OCI-LY7 (cell line): ENCODE measurements at regions not wholly inside any gene's neighbourhood (a gene's known extent, or its start where the extent isn't known, plus 50 kb on each side); places are given as distances from the start of the nearest gene placed in this dataset.

Experiments
- BruUV-seq: library from RNA; stranded (reverse); fragments of 400-500 nt; replicated peaks from 2 replicates; lab custom pipeline; 2021; lab: Mats Ljungman, UMichigan
- CTCF ChIA-PET: fragments of 300-600 bp; sonication (Branson Sonifier 250); formaldehyde crosslinking; loops from one replicate; lab custom pipeline; 2022; ENCODE audit warnings: antibody characterized with exemption; ENCODE audit not compliant: unreplicated experiment; lab: Charles Lee
- POLR2A ChIA-PET: fragments of 300-600 bp; sonication (Branson Sonifier 250); formaldehyde crosslinking; loops from one replicate; lab custom pipeline; 2022; ENCODE audit warnings: antibody characterized with exemption; lab: Charles Lee
- DNase-seq: peaks from one replicate; pipeline ENCODE4 v3.0.0-alpha.2; 2015; ENCODE audit warnings: low spot score
- H2AFZ ChIP-seq: fragments of 200-600 bp; sonication (generic), shearing (Covaris generic); 2 replicates; pipeline ENCODE4 v1.6.1; 2014; ENCODE audit warnings: mild to moderate bottlenecking, antibody characterized with exemption, low read length, moderate library complexity
- H3K27ac ChIP-seq: fragments of 200-600 bp; sonication (generic); 2 replicates; pipeline ENCODE4 v1.5.1; 2014; ENCODE audit warnings: mixed run types, low read depth, mild to moderate bottlenecking, moderate library complexity, low read length, inconsistent platforms; ENCODE audit not compliant: poor library complexity, severe bottlenecking
- H3K36me3 ChIP-seq: fragments of 200-600 bp; sonication (generic); 2 replicates; pipeline ENCODE4 v1.6.1; 2014; ENCODE audit warnings: mild to moderate bottlenecking, antibody characterized with exemption, low read length, moderate library complexity, mixed read lengths; ENCODE audit not compliant: insufficient read depth
- H3K4me1 ChIP-seq: fragments of 200-600 bp; sonication (generic); 2 replicates; pipeline ENCODE4 v1.5.1; 2014; ENCODE audit warnings: mild to moderate bottlenecking, low read length; ENCODE audit not compliant: insufficient read depth, poor library complexity, severe bottlenecking
- H3K4me2 ChIP-seq: fragments of 200-600 bp; sonication (generic); 2 replicates; pipeline ENCODE4 v1.6.1; 2014; ENCODE audit warnings: mild to moderate bottlenecking, low read length
- H3K4me3 ChIP-seq: fragments of 200-600 bp; sonication (generic); 2 replicates; pipeline ENCODE4 v1.5.1; 2014; ENCODE audit warnings: mild to moderate bottlenecking, low read depth, low read length; ENCODE audit not compliant: poor library complexity, severe bottlenecking
- H3K79me2 ChIP-seq: fragments of 200-600 bp; sonication (generic); 2 replicates; pipeline ENCODE4 v1.6.1; 2016; ENCODE audit warnings: low read depth, mild to moderate bottlenecking, low read length, moderate library complexity, mixed read lengths; ENCODE audit not compliant: insufficient read depth
- H3K9me2 ChIP-seq: fragments of 200-600 bp; sonication (generic); 2 replicates; pipeline ENCODE4 v1.6.1; 2016; ENCODE audit warnings: mild to moderate bottlenecking, low read length, mixed read lengths; ENCODE audit not compliant: insufficient read depth
- H3K9me3 ChIP-seq: fragments of 200-600 bp; sonication (generic); 2 replicates; pipeline ENCODE4 v1.6.1; 2014; ENCODE audit warnings: mild to moderate bottlenecking, mixed run types, low read length, mixed read lengths
- H4K20me1 ChIP-seq: fragments of 200-600 bp; sonication (generic); 2 replicates; pipeline ENCODE4 v1.6.1; 2014; ENCODE audit warnings: mild to moderate bottlenecking, antibody characterized with exemption, low read length, moderate library complexity, mixed read lengths; ENCODE audit not compliant: insufficient read depth
- EZH2phosphoT487 ChIP-seq: fragments of 200-600 bp; sonication (generic); IDR thresholded peaks from 2 replicates; pipeline ENCODE4 v1.6.1; 2018; ENCODE audit warnings: low read depth, borderline replicate concordance, mild to moderate bottlenecking, mixed run types, antibody characterized with exemption, low read length, moderate library complexity, mixed read lengths
- intact Hi-C: fragments of 100-400 bp; cut with micrococcal nuclease; formaldehyde crosslinking; loops from one replicate; pipeline ENCODE4 v1.10.0; 2022; ENCODE audit not compliant: unreplicated experiment
- TF ChIP-seq, protein P1 (sequence below): fragments of 200-600 bp; sonication (generic); conservative IDR thresholded peaks from 2 replicates; pipeline ENCODE4 v1.5.1; 2014; ENCODE audit warnings: mild to moderate bottlenecking, antibody characterized with exemption, low read length, moderate library complexity, mixed read lengths

DNA sequence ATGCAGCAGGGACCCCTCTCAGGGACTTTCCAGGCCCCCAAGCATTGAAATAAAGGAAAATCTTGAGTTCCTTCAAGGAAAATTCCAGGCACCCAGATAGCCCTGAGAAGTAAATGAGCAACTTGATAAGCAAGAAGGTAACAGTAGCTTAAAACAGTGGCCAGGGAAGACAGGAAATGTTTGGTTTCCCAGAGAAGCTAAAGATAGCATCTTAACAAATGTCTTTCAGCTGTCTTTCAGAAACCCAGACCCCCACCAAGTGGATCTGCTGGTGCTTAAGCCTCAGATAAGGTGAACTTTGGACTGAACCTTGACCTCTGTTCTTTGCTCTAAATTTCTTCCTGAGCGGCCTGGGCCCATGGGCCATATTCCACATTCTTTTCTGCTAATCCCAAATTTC is 117.8 kb upstream of the CST7 start:
- ChIA-PET CTCF (no interaction called here), POLR2A (interaction anchor here (0.6 kb wide), 1 partner anchor 614 kb away, joined by 3 read pairs; no protein-coding TSS in a partner anchor)
- H3K36me3 ChIP-seq: no peaks in the 10 kb centered on the region
- H4K20me1 ChIP-seq: no peaks in the 10 kb centered on the region
- no peaks in the 10 kb centered on the region for H3K4me1 ChIP-seq
- H2AFZ ChIP-seq: no peak overlapping the region
- no peak overlapping the region for H3K4me3 ChIP-seq
- BruUV-seq: no TSS peak
- H3K79me2 ChIP-seq: no peaks in the 10 kb centered on the region
- H3K9me2 ChIP-seq: no peaks in the 10 kb centered on the region
- TF ChIP-seq EZH2phosphoT487: no peak
- TF ChIP-seq, protein P1, sequence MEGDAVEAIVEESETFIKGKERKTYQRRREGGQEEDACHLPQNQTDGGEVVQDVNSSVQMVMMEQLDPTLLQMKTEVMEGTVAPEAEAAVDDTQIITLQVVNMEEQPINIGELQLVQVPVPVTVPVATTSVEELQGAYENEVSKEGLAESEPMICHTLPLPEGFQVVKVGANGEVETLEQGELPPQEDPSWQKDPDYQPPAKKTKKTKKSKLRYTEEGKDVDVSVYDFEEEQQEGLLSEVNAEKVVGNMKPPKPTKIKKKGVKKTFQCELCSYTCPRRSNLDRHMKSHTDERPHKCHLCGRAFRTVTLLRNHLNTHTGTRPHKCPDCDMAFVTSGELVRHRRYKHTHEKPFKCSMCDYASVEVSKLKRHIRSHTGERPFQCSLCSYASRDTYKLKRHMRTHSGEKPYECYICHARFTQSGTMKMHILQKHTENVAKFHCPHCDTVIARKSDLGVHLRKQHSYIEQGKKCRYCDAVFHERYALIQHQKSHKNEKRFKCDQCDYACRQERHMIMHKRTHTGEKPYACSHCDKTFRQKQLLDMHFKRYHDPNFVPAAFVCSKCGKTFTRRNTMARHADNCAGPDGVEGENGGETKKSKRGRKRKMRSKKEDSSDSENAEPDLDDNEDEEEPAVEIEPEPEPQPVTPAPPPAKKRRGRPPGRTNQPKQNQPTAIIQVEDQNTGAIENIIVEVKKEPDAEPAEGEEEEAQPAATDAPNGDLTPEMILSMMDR: no peak
- H3K4me2 ChIP-seq: no peak overlapping the region
- H3K9me3 ChIP-seq: no peaks in the 10 kb centered on the region
- H3K27ac ChIP-seq: no peak overlapping the region
- intact Hi-C loops: no loop called here
- no peak for DNase-seq

DNA sequence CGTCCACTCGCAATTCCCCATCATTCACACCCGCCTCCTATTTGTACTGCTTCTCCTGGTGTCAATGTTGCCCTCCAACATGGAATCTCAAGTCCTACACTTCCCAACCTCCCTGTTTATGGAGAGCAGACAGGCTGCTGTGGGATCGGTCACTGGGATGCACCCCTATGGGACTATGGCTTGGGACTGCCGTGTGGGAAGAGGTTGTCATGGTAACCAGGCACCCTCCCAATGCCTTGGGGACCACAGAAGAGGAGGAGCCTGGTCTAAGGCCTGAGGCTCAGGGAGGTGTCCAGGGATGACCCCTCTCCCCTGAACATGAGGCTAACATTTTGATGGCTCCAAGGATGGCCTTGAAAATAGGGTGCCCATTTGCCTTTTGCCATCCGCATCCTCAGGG is 116.6 kb upstream of the CST7 start:
- BruUV-seq: no TSS peak
- H3K4me2 ChIP-seq: no peak overlapping the region
- ChIA-PET POLR2A (no interaction called here), CTCF (no interaction called here)
- H3K79me2 ChIP-seq: no peaks in the 10 kb centered on the region
- no peaks in the 10 kb centered on the region for H3K36me3 ChIP-seq
- H4K20me1 ChIP-seq: no peaks in the 10 kb centered on the region
- no peaks in the 10 kb centered on the region for H3K9me3 ChIP-seq
- H3K4me3 ChIP-seq: no peak overlapping the region
- no peak overlapping the region for H2AFZ ChIP-seq
- no peaks in the 10 kb centered on the region for H3K9me2 ChIP-seq
- H3K4me1 ChIP-seq: no peaks in the 10 kb centered on the region
- H3K27ac ChIP-seq: no peak overlapping the region
- no peak for DNase-seq
- no peak for TF ChIP-seq EZH2phosphoT487
- TF ChIP-seq, protein P1: no peak
- intact Hi-C loops: no loop called here

DNA sequence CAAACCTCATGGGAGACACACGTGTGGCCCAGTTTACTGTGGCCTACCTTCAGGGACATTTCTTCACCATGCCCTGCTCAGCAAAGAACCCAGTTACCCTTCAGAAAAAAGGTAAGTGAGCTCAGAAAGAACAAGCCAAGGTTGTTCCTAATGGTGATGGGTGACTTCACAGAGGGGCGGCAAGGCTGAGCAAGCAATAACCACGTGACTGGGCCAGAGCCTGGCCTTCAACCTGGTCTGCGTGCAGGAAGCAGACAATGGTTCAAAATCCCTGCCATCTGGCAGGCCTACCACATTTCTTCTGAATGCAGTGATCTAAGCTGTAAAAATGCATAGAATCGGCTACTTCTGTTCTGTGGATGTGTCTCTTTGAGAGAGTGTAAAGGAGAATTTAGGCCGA is 115.5 kb upstream of the CST7 start:
- POLR2A ChIA-PET: no interaction called here
- no peak for DNase-seq
- Histone ChIP-seq H3K4me1 (no peaks in the 10 kb centered on the region), H3K4me2 (no peak overlapping the region), H2AFZ (no peak overlapping the region), H3K4me3 (no peak overlapping the region), H3K9me2 (no peaks in the 10 kb centered on the region), H3K9me3 (no peaks in the 10 kb centered on the region), H4K20me1 (no peaks in the 10 kb centered on the region), H3K36me3 (no peaks in the 10 kb centered on the region), H3K27ac (no peak overlapping the region), H3K79me2 (no peaks in the 10 kb centered on the region)
- intact Hi-C loops: no loop called here
- BruUV-seq: no TSS peak
- CTCF ChIA-PET: no interaction called here
- TF ChIP-seq EZH2phosphoT487: no peak
- TF ChIP-seq, protein P1: no peak
